H9 (cell line): ENCODE measurements at regions not wholly inside any gene's neighbourhood (a gene's known extent, or its start where the extent isn't known, plus 50 kb on each side); places are given as distances from the start of the nearest gene placed in this dataset.

Experiments used
- DNase-seq: peaks from one replicate; pipeline ENCODE4 v3.0.0-alpha.2; 2017
- H2AFZ ChIP-seq: one replicate; pipeline ENCODE4 v1.6.1; 2013; ENCODE audit warnings: mild to moderate bottlenecking, low read length, control low read depth, moderate library complexity
- H2AK5ac ChIP-seq: 2 replicates; pipeline ENCODE4 v1.6.1; 2013; ENCODE audit warnings: low read length, control low read depth, mixed read lengths; ENCODE audit not compliant: insufficient read length
- H2BK120ac ChIP-seq: one replicate; pipeline ENCODE4 v1.6.1; 2013; ENCODE audit warnings: low read depth, mild to moderate bottlenecking, low read length, control low read depth, inconsistent platforms; ENCODE audit not compliant: poor library complexity, severe bottlenecking
- H2BK12ac ChIP-seq: 2 replicates; pipeline ENCODE4 v1.6.1; 2013; ENCODE audit warnings: low read length, control low read depth, mixed read lengths, low read depth; ENCODE audit not compliant: insufficient read length
- H2BK15ac ChIP-seq: 2 replicates; pipeline ENCODE4 v1.6.1; 2013; ENCODE audit warnings: low read depth, low read length, control low read depth
- H2BK20ac ChIP-seq: one replicate; pipeline ENCODE4 v1.6.1; 2013; ENCODE audit warnings: low read depth, mild to moderate bottlenecking, low read length, control low read depth, inconsistent platforms; ENCODE audit not compliant: poor library complexity, severe bottlenecking
- H2BK5ac ChIP-seq: 2 replicates; pipeline ENCODE4 v1.6.1; 2013; ENCODE audit warnings: low read length, control low read depth, mixed read lengths; ENCODE audit not compliant: insufficient read length
- H3K14ac ChIP-seq: 2 replicates; pipeline ENCODE4 v1.6.1; 2013; ENCODE audit warnings: low read length, control low read depth; ENCODE audit not compliant: insufficient read depth
- H3K18ac ChIP-seq: 2 replicates; pipeline ENCODE4 v1.6.1; 2013; ENCODE audit warnings: low read depth, mild to moderate bottlenecking, mixed read lengths, low read length, control low read depth; ENCODE audit not compliant: insufficient read length
- H3K23ac ChIP-seq: 2 replicates; pipeline ENCODE4 v1.6.1; 2013; ENCODE audit warnings: low read length, control low read depth, mixed read lengths, low read depth; ENCODE audit not compliant: insufficient read length
- H3K23me2 ChIP-seq: 2 replicates; pipeline ENCODE4 v1.6.1; 2013; ENCODE audit warnings: low read depth, mild to moderate bottlenecking, mixed read lengths, low read length, control low read depth; ENCODE audit not compliant: insufficient read length, poor library complexity, severe bottlenecking
- H3K27ac ChIP-seq: 2 replicates; pipeline ENCODE4 v1.5.1; 2013; ENCODE audit warnings: low read length, control low read depth, mixed read lengths, low read depth; ENCODE audit not compliant: insufficient read length
- H3K27me3 ChIP-seq: 2 replicates; pipeline ENCODE4 v1.6.1; 2013; ENCODE audit warnings: low read length, control low read depth, inconsistent platforms; ENCODE audit not compliant: insufficient read depth
- H3K4ac ChIP-seq: 2 replicates; pipeline ENCODE4 v1.6.1; 2013; ENCODE audit warnings: low read depth, mild to moderate bottlenecking, control low read depth, inconsistent platforms, low read length, moderate library complexity
- H3K4me1 ChIP-seq: 2 replicates; pipeline ENCODE4 v1.6.1; 2013; ENCODE audit warnings: low read length, control low read depth, inconsistent platforms; ENCODE audit not compliant: insufficient read depth
- H3K4me2 ChIP-seq: 2 replicates; pipeline ENCODE4 v1.6.1; 2013; ENCODE audit warnings: low read length, control low read depth, mixed read lengths; ENCODE audit not compliant: insufficient read length, insufficient read depth
- H3K56ac ChIP-seq: 2 replicates; pipeline ENCODE4 v1.6.1; 2013; ENCODE audit warnings: low read depth, mild to moderate bottlenecking, mixed read lengths, low read length, control low read depth; ENCODE audit not compliant: insufficient read length
- H3K79me1 ChIP-seq: 2 replicates; pipeline ENCODE4 v1.6.1; 2013; ENCODE audit warnings: low read depth, mild to moderate bottlenecking, moderate library complexity, low read length, control low read depth, inconsistent platforms; ENCODE audit not compliant: insufficient read depth, poor library complexity, severe bottlenecking
- H3K79me2 ChIP-seq: 2 replicates; pipeline ENCODE4 v1.6.1; 2013; ENCODE audit warnings: low read length, control low read depth, inconsistent platforms; ENCODE audit not compliant: insufficient read depth
- H3K9ac ChIP-seq: 2 replicates; pipeline ENCODE4 v1.6.1; 2013; ENCODE audit warnings: low read length, control low read depth, mixed read lengths; ENCODE audit not compliant: insufficient read length; ENCODE audit errors: extremely low read depth
- H3K9me3 ChIP-seq: one replicate; pipeline ENCODE4 v1.6.1; 2013; ENCODE audit warnings: low read depth, low read length, inconsistent platforms; ENCODE audit not compliant: control insufficient read depth
- H3T11ph ChIP-seq: one replicate; pipeline ENCODE4 v1.6.1; 2013; ENCODE audit warnings: mild to moderate bottlenecking, low read length, control low read depth, inconsistent platforms
- H4K20me1 ChIP-seq: one replicate; pipeline ENCODE4 v1.6.1; 2013; ENCODE audit not compliant: control insufficient read depth, insufficient read length, insufficient read depth
- H4K5ac ChIP-seq: 2 replicates; pipeline ENCODE4 v1.6.1; 2013; ENCODE audit warnings: low read depth, mild to moderate bottlenecking, mixed read lengths, low read length, control low read depth; ENCODE audit not compliant: insufficient read length
- H4K8ac ChIP-seq: replicated peaks from 2 replicates; pipeline ENCODE4 v1.6.1; 2013; ENCODE audit warnings: low read length, control low read depth, mixed read lengths, low read depth; ENCODE audit not compliant: insufficient read length
- H4K91ac ChIP-seq: 2 replicates; pipeline ENCODE4 v1.6.1; 2013; ENCODE audit warnings: low read depth, mild to moderate bottlenecking, moderate library complexity, mixed read lengths, low read length, control low read depth; ENCODE audit not compliant: insufficient read length
- H3K27ac Mint-ChIP-seq, 3 experiments: 2 replicates in 2 of 3; 3 replicates in 1 of 3; pipeline ENCODE4 v1.8.0; 2020 to 2021; ENCODE audit warnings: mixed read lengths in 3 of 3, mild to moderate bottlenecking in 1 of 3, moderate library complexity in 1 of 3
- H3K27me3 Mint-ChIP-seq: 2 replicates; pipeline ENCODE4 v1.8.0; 2021; ENCODE audit warnings: low read depth, mild to moderate bottlenecking, moderate library complexity, mixed read lengths
- H3K36me3 Mint-ChIP-seq, 3 experiments: 2 replicates in 2 of 3; 3 replicates in 1 of 3; pipeline ENCODE4 v1.8.0; 2020 to 2021; ENCODE audit warnings: low read depth in 3 of 3, mixed read lengths in 3 of 3; ENCODE audit not compliant: insufficient read depth in 1 of 3
- H3K4me1 Mint-ChIP-seq, 2 experiments: 2 replicates each; pipeline ENCODE4 v1.8.0; 2020; ENCODE audit warnings: mixed read lengths in 2 of 2
- H3K4me3 Mint-ChIP-seq, 2 experiments: 2 replicates in 1 of 2; 3 replicates in 1 of 2; pipeline ENCODE4 v1.8.0; 2020 to 2021; ENCODE audit warnings: mild to moderate bottlenecking in 2 of 2, mixed read lengths in 2 of 2, moderate library complexity in 1 of 2
- H3K9me3 Mint-ChIP-seq, 2 experiments: 2 replicates in 1 of 2; 3 replicates in 1 of 2; pipeline ENCODE4 v1.8.0; 2020; ENCODE audit warnings: mild to moderate bottlenecking in 2 of 2, mixed read lengths in 2 of 2, moderate library complexity in 1 of 2
- CTCF ChIP-seq: fragments of 200-600 bp; sonication (generic); conservative IDR thresholded peaks from 3 replicates; pipeline ENCODE4 v1.8.0; 2021; ENCODE audit warnings: antibody characterized with exemption, mild to moderate bottlenecking
- WGBS: extraction: QIAGEN DNeasy Blood & Tissue Kit; methylation state at CpG from one replicate; pipeline ENCODE4 v1.1.7; 2013; ENCODE audit warnings: missing lambda C conversion rate, low lambda C conversion rate, mixed read lengths; ENCODE audit not compliant: insufficient read length; ENCODE audit errors: extremely low coverage; 5-methylcytosine and 5-hydroxymethylcytosine counted together

- no peak overlapping the region for H4K91ac ChIP-seq
- no peak overlapping the region for H3K27ac ChIP-seq
- H2AK5ac ChIP-seq, result no peak overlapping the region
- no peak overlapping the region for H2BK5ac ChIP-seq
- DNase-seq, result no peak
- no peak overlapping the region for H3K4ac ChIP-seq
- H3K14ac ChIP-seq, result no peak overlapping the region
- no peaks in the 10 kb centered on the region for H3K79me1 ChIP-seq
- no peaks in the 10 kb centered on the region for H3K27me3 ChIP-seq
- Mint-ChIP-seq H3K36me3 (no peaks in the 10 kb centered on the region), H3K27me3 (no peaks in the 10 kb centered on the region), H3K4me1 (peaks cover 18 to 19% of the 10 kb centered on the region in 2 experiments), H3K4me3 (no peak overlapping the region), H3K27ac (no peak overlapping the region), H3K9me3 (no peaks in the 10 kb centered on the region)
- no peaks in the 10 kb centered on the region; the same call in 1 of the 2 replicates for H3K4me1 ChIP-seq
- no peak overlapping the region for H3K23ac ChIP-seq
- no peaks in the 10 kb centered on the region for H4K20me1 ChIP-seq
- no peak for TF ChIP-seq CTCF
- H2BK12ac ChIP-seq, result no peak overlapping the region
- no peak overlapping the region for H3K9ac ChIP-seq
- H4K5ac ChIP-seq, result no peak overlapping the region
- H2AFZ ChIP-seq, result no peak overlapping the region
- WGBS, result no CpG with 5 or more reads among the region's 6 CpGs
- H3K18ac ChIP-seq, result no peak overlapping the region
- no peak overlapping the region for H2BK15ac ChIP-seq
- H3K23me2 ChIP-seq, result no peaks in the 10 kb centered on the region
- no peak overlapping the region for H3K4me2 ChIP-seq
- H3T11ph ChIP-seq, result no peak overlapping the region
- H3K79me2 ChIP-seq, result no peaks in the 10 kb centered on the region
- no peak overlapping the region for H4K8ac ChIP-seq
- no peaks in the 10 kb centered on the region for H3K9me3 ChIP-seq
- H2BK120ac ChIP-seq, result no peak overlapping the region
- no peak overlapping the region for H2BK20ac ChIP-seq
- no peak overlapping the region for H3K56ac ChIP-seq
These were observed 462.4 kb upstream of the TRIB2 start for GRCh38 chr2:12254280-12254860.
